ENCODE measurements at regions not wholly inside any gene's neighbourhood (a gene's known extent, or its start where the extent isn't known, plus 50 kb on each side); places are given as distances from the start of the nearest gene placed in this dataset.

GRCh38 chr11:95541715-95542114 lies 247.9 kb downstream of the FAM76B start:
- no peaks in the 10 kb centered on the region for H3K27me3 ChIP-seq (ENCODE audit: control insufficient read depth, insufficient read depth, low read length)
- no CpG with 5 or more reads among the region's 4 CpGs for WGBS (ENCODE audit: insufficient coverage, insufficient read length)

DNA sequence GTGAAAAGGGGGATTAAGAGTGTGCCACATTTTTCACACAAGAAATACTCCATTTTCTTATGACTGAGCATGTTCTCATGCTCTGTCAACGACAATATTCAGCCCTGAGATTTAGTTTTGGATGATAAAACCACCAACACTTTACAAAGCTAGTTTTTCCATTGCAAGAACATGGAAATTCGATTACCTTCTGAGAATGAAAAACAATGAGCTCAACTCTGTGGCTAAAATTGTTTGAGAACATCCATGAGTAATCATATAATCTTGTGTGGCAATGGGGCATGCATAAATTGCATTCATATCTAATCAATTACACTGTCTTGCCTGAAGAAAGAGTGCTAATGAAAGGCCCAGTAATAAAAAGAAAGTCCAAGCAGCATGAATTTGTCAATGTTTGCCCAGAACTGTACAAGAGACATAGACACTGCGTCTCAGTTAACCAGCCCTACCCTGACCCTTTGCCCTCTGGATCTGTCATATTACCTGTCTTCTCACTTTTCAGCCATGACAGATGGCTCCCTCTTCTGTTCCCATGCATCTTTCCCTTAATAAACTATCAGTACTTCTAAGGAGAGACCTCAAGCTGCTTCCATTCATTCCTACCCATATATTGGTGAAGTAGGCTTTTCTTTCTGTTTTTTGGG lies 253.4 kb downstream of the FAM76B start:
- Histone ChIP-seq H3K27me3 (ENCODE audit: control insufficient read depth, insufficient read depth, low read length) (no peaks in the 10 kb centered on the region), H3K9me3 (ENCODE audit: control insufficient read depth, insufficient read depth, low read length) (no peaks in the 10 kb centered on the region), H3K4me3 (ENCODE audit: low read length) (no peak overlapping the region), H3K4me1 (ENCODE audit: control insufficient read depth, insufficient read depth, low read length) (no peaks in the 10 kb centered on the region), H3K36me3 (ENCODE audit: control insufficient read depth, insufficient read depth, low read length) (no peaks in the 10 kb centered on the region), H3K27ac (ENCODE audit: low read length) (no peak overlapping the region)
- WGBS (ENCODE audit: insufficient coverage, insufficient read length) = no CpG with 5 or more reads among the region's 3 CpGs
- no peak for DNase-seq (ENCODE audit: low read depth, low spot score)

More at GRCh38 chr11:95541715-95542114, 247.9 kb downstream of the FAM76B start:
- no peak overlapping the region for H3K4me3 ChIP-seq (ENCODE audit: low read length)
- H3K36me3 ChIP-seq (ENCODE audit: control insufficient read depth, insufficient read depth, low read length) = no peaks in the 10 kb centered on the region
- no peaks in the 10 kb centered on the region for H3K4me1 ChIP-seq (ENCODE audit: control insufficient read depth, insufficient read depth, low read length)
- DNase-seq (ENCODE audit: low read depth, low spot score) = no peak
- no peak overlapping the region for H3K27ac ChIP-seq (ENCODE audit: low read length)
- no peaks in the 10 kb centered on the region for H3K9me3 ChIP-seq (ENCODE audit: control insufficient read depth, insufficient read depth, low read length)

GRCh38 chr11:95534809-95535208 lies 254.8 kb downstream of the FAM76B start:
- H3K36me3 ChIP-seq (ENCODE audit: control insufficient read depth, insufficient read depth, low read length) = no peaks in the 10 kb centered on the region

GRCh38 chr11:95534226-95534625 lies 255.4 kb downstream of the FAM76B start:
- H3K36me3 ChIP-seq (ENCODE audit: control insufficient read depth, insufficient read depth, low read length) = no peaks in the 10 kb centered on the region
- WGBS (ENCODE audit: insufficient coverage, insufficient read length) = no CpG with 5 or more reads among the region's 1 CpG
- H3K4me3 ChIP-seq (ENCODE audit: low read length) = no peak overlapping the region
- no peaks in the 10 kb centered on the region for H3K27me3 ChIP-seq (ENCODE audit: control insufficient read depth, insufficient read depth, low read length)
- no peak for DNase-seq (ENCODE audit: low read depth, low spot score)
- no peaks in the 10 kb centered on the region for H3K4me1 ChIP-seq (ENCODE audit: control insufficient read depth, insufficient read depth, low read length)
- no peaks in the 10 kb centered on the region for H3K9me3 ChIP-seq (ENCODE audit: control insufficient read depth, insufficient read depth, low read length)
- H3K27ac ChIP-seq (ENCODE audit: low read length) = no peak overlapping the region

More at GRCh38 chr11:95534809-95535208, 254.8 kb downstream of the FAM76B start:
- Histone ChIP-seq H3K9me3 (ENCODE audit: control insufficient read depth, insufficient read depth, low read length) (no peaks in the 10 kb centered on the region), H3K27ac (ENCODE audit: low read length) (no peak overlapping the region), H3K27me3 (ENCODE audit: control insufficient read depth, insufficient read depth, low read length) (no peaks in the 10 kb centered on the region), H3K4me1 (ENCODE audit: control insufficient read depth, insufficient read depth, low read length) (no peaks in the 10 kb centered on the region), H3K4me3 (ENCODE audit: low read length) (no peak overlapping the region)
- DNase-seq (ENCODE audit: low read depth, low spot score) = no peak

GRCh38 chr11:95531116-95531515 lies 258.5 kb downstream of the FAM76B start:
- no peaks in the 10 kb centered on the region for H3K27me3 ChIP-seq (ENCODE audit: control insufficient read depth, insufficient read depth, low read length)
- H3K4me3 ChIP-seq (ENCODE audit: low read length) = no peak overlapping the region
- H3K36me3 ChIP-seq (ENCODE audit: control insufficient read depth, insufficient read depth, low read length) = no peaks in the 10 kb centered on the region
- no peaks in the 10 kb centered on the region for H3K4me1 ChIP-seq (ENCODE audit: control insufficient read depth, insufficient read depth, low read length)
- H3K9me3 ChIP-seq (ENCODE audit: control insufficient read depth, insufficient read depth, low read length) = no peaks in the 10 kb centered on the region
- no CpG with 5 or more reads among the region's 3 CpGs for WGBS (ENCODE audit: insufficient coverage, insufficient read length)
- no peak overlapping the region for H3K27ac ChIP-seq (ENCODE audit: low read length)
- DNase-seq (ENCODE audit: low read depth, low spot score) = no peak

GRCh38 chr11:95524314-95525036 lies 265.1 kb downstream of the FAM76B start:
- no peaks in the 10 kb centered on the region for H3K9me3 ChIP-seq (ENCODE audit: control insufficient read depth, insufficient read depth, low read length)
- no peak overlapping the region for H3K27ac ChIP-seq (ENCODE audit: low read length)
- no peaks in the 10 kb centered on the region for H3K27me3 ChIP-seq (ENCODE audit: control insufficient read depth, insufficient read depth, low read length)
- no peak overlapping the region for H3K4me3 ChIP-seq (ENCODE audit: low read length)
- no CpG with 5 or more reads among the region's 4 CpGs for WGBS (ENCODE audit: insufficient coverage, insufficient read length)
- no peak for DNase-seq (ENCODE audit: low read depth, low spot score)
- no peaks in the 10 kb centered on the region for H3K36me3 ChIP-seq (ENCODE audit: control insufficient read depth, insufficient read depth, low read length)
- no peaks in the 10 kb centered on the region for H3K4me1 ChIP-seq (ENCODE audit: control insufficient read depth, insufficient read depth, low read length)

GRCh38 chr11:95522874-95523273 lies 266.7 kb downstream of the FAM76B start:
- DNase-seq (ENCODE audit: low read depth, low spot score) = no peak
- Histone ChIP-seq H3K36me3 (ENCODE audit: control insufficient read depth, insufficient read depth, low read length) (no peaks in the 10 kb centered on the region), H3K27me3 (ENCODE audit: control insufficient read depth, insufficient read depth, low read length) (no peaks in the 10 kb centered on the region), H3K4me1 (ENCODE audit: control insufficient read depth, insufficient read depth, low read length) (no peaks in the 10 kb centered on the region), H3K4me3 (ENCODE audit: low read length) (no peak overlapping the region), H3K27ac (ENCODE audit: low read length) (no peak overlapping the region), H3K9me3 (ENCODE audit: control insufficient read depth, insufficient read depth, low read length) (no peaks in the 10 kb centered on the region)
- no CpG with 5 or more reads among the region's 4 CpGs for WGBS (ENCODE audit: insufficient coverage, insufficient read length)

- Histone ChIP-seq H3K36me3 (ENCODE audit: control insufficient read depth, insufficient read depth, low read length) (no peaks in the 10 kb centered on the region), H3K27ac (ENCODE audit: low read length) (no peak overlapping the region), H3K4me3 (ENCODE audit: low read length) (no peak overlapping the region), H3K9me3 (ENCODE audit: control insufficient read depth, insufficient read depth, low read length) (no peaks in the 10 kb centered on the region), H3K4me1 (ENCODE audit: control insufficient read depth, insufficient read depth, low read length) (no peaks in the 10 kb centered on the region), H3K27me3 (ENCODE audit: control insufficient read depth, insufficient read depth, low read length) (no peaks in the 10 kb centered on the region)
- no CpG with 5 or more reads among the region's 5 CpGs for WGBS (ENCODE audit: insufficient coverage, insufficient read length)
- DNase-seq (ENCODE audit: low read depth, low spot score) = no peak
Observed at GRCh38 chr11:95521862-95522261, 267.7 kb downstream of the FAM76B start.

GRCh38 chr11:95521133-95521542 lies 268.4 kb downstream of the FAM76B start:
- no peaks in the 10 kb centered on the region for H3K27me3 ChIP-seq (ENCODE audit: control insufficient read depth, insufficient read depth, low read length)
- no peaks in the 10 kb centered on the region for H3K4me1 ChIP-seq (ENCODE audit: control insufficient read depth, insufficient read depth, low read length)
- WGBS (ENCODE audit: insufficient coverage, insufficient read length) = no CpG with 5 or more reads among the region's 4 CpGs
- no peaks in the 10 kb centered on the region for H3K36me3 ChIP-seq (ENCODE audit: control insufficient read depth, insufficient read depth, low read length)
- no peak for DNase-seq (ENCODE audit: low read depth, low spot score)
- H3K9me3 ChIP-seq (ENCODE audit: control insufficient read depth, insufficient read depth, low read length) = no peaks in the 10 kb centered on the region
- no peak overlapping the region for H3K4me3 ChIP-seq (ENCODE audit: low read length)
- H3K27ac ChIP-seq (ENCODE audit: low read length) = no peak overlapping the region

DNA sequence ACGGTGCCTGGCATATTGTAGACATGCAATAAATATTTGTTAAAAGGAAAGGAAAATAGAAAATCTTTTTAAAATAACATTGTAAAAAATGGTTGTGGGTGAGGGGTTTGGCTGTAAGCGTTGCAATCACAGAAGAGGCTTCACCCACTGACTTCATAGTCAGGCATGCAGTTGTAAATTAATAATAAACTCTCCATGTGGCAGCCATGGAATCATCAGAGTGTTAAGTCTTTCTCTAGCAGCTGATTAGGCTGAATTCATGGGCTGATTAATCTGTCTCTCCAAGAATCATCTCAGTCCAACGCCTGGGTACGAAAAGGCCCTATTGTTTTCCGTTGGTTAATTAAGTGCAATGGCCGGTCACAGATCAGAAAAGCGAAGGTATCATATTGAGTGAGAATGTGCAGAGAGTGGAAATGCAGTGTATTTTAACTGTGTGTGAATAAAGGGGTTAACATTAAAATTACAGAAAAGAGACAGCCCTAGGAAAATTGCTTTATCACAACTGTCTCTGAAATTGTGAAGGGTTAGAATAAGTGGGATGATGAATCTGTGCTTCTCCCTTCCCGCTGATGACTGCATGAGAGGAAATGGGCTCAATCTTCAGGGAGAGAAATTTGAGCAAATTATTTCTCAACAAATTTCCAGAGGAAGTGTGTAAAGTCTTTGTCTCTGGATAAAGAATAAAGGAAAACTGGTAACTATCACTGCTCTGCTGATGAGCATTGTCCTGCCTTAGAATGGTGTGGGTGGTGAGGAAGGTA lies 269.0 kb downstream of the FAM76B start:
- no peak overlapping the region for H3K27ac ChIP-seq (ENCODE audit: low read length)
- DNase-seq (ENCODE audit: low read depth, low spot score) = no peak
- no peaks in the 10 kb centered on the region for H3K9me3 ChIP-seq (ENCODE audit: control insufficient read depth, insufficient read depth, low read length)
- 100% methylated on average over 1 of the region's 8 CpGs for WGBS (ENCODE audit: insufficient coverage, insufficient read length)
- H3K36me3 ChIP-seq (ENCODE audit: control insufficient read depth, insufficient read depth, low read length) = no peaks in the 10 kb centered on the region
- no peaks in the 10 kb centered on the region for H3K27me3 ChIP-seq (ENCODE audit: control insufficient read depth, insufficient read depth, low read length)
- no peaks in the 10 kb centered on the region for H3K4me1 ChIP-seq (ENCODE audit: control insufficient read depth, insufficient read depth, low read length)
- no peak overlapping the region for H3K4me3 ChIP-seq (ENCODE audit: low read length)

Data from iPS DF 6.9 (cell line).